ENCODE measurements at regions not wholly inside any gene's neighbourhood (a gene's known extent, or its start where the extent isn't known, plus 50 kb on each side); places are given as distances from the start of the nearest gene placed in this dataset.
A peak's percentile ranks its signal among the peaks of the same experiment; 100 is the strongest.

DNA sequence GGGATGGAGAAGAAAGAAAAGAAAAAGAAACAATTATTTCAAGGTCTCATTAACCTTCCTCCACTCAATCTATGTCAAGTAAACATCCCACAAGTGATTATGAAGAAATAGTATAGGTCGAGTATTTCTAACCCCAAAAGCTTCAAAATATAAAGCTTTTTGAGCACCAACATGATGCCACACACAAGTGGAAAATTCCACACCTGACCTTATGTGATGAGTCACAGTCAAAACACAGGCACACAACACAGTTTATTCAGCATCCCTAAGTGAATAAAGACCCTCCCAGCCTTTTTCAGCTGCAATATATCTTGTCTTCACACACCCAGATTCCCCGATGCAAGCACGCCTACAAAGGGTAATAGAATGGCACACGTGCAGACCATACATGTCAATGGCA lies 51.7 kb upstream of the VEGFC start:
- TF ChIP-seq POLR2AphosphoS5 (IDR thresholded peaks at IDR 0.05; ENCODE audit: insufficient read depth, low read depth, low read length) (no peak), FOS (IDR thresholded peaks at IDR 0.05; ENCODE audit: borderline replicate concordance, insufficient read depth, low read length) (peak; percentile 14), POLR2A (IDR thresholded peaks at IDR 0.05; ENCODE audit: low read depth, low read length) (no peak)
- TF ChIP-seq, protein P1, sequence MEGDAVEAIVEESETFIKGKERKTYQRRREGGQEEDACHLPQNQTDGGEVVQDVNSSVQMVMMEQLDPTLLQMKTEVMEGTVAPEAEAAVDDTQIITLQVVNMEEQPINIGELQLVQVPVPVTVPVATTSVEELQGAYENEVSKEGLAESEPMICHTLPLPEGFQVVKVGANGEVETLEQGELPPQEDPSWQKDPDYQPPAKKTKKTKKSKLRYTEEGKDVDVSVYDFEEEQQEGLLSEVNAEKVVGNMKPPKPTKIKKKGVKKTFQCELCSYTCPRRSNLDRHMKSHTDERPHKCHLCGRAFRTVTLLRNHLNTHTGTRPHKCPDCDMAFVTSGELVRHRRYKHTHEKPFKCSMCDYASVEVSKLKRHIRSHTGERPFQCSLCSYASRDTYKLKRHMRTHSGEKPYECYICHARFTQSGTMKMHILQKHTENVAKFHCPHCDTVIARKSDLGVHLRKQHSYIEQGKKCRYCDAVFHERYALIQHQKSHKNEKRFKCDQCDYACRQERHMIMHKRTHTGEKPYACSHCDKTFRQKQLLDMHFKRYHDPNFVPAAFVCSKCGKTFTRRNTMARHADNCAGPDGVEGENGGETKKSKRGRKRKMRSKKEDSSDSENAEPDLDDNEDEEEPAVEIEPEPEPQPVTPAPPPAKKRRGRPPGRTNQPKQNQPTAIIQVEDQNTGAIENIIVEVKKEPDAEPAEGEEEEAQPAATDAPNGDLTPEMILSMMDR (IDR thresholded peaks at IDR 0.05; ENCODE audit: extremely low read depth in 1 of 2, insufficient read depth in 1 of 2, low read depth in 1 of 2, low read length in 2 of 2): no peak
